ACC112 (cell line): ENCODE measurements at regions not wholly inside any gene's neighbourhood (a gene's known extent, or its start where the extent isn't known, plus 50 kb on each side); places are given as distances from the start of the nearest gene placed in this dataset.

Experiments used
- H2AFZ ChIP-seq: fragments of 200-600 bp; sonication (generic); one replicate; pipeline ENCODE4 v1.6.0; 2017; ENCODE audit warnings: antibody characterized with exemption, low read length; ENCODE audit not compliant: unreplicated experiment
- H3K27ac ChIP-seq: fragments of 200-600 bp; sonication (generic); 2 replicates; pipeline ENCODE4 v1.5.1; 2014; ENCODE audit warnings: low read depth, mild to moderate bottlenecking, antibody characterized with exemption, low read length, moderate library complexity
- H3K27me3 ChIP-seq: fragments of 200-600 bp; sonication (generic); 2 replicates; pipeline ENCODE4 v1.6.1; 2014; ENCODE audit warnings: mild to moderate bottlenecking, antibody characterized with exemption, low read length, moderate library complexity, mixed read lengths; ENCODE audit not compliant: insufficient read depth
- H3K36me3 ChIP-seq: fragments of 200-600 bp; sonication (generic); 2 replicates; pipeline ENCODE4 v1.6.1; 2016; ENCODE audit warnings: mild to moderate bottlenecking, antibody characterized with exemption, low read length, moderate library complexity, mixed read lengths; ENCODE audit not compliant: insufficient read depth
- H3K4me1 ChIP-seq: fragments of 200-600 bp; sonication (generic); one replicate; pipeline ENCODE4 v1.6.1; 2016; ENCODE audit warnings: low read length, mixed read lengths; ENCODE audit not compliant: insufficient read depth, unreplicated experiment, control insufficient read depth
- H3K4me3 ChIP-seq: fragments of 200-600 bp; sonication (generic); 2 replicates; pipeline ENCODE4 v1.5.1; 2014; ENCODE audit warnings: mild to moderate bottlenecking, low read depth, low read length
- H3K79me2 ChIP-seq: fragments of 200-600 bp; sonication (generic); one replicate; pipeline ENCODE4 v1.6.0; 2016; ENCODE audit warnings: low read length; ENCODE audit not compliant: control insufficient read depth, unreplicated experiment, insufficient read depth

DNA sequence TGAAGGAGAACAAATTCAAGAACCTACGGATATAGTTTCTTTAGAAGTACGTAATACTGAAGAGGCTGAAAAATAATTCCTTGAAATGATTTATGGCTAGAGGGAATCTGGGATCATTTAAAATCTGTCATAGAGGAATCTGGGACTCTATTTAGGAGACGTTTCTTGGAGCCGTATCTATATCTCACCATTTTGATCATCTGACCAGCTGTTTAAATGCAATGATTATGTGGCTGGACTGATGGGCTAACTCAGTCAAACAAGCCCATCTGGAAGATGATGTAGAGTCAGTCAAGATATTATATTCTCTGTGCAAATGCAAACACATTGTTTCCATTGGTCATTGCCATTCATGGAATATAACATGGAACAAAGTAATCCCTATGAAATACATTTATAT lies 467.7 kb upstream of the ZFHX3 start:
- Histone ChIP-seq H2AFZ (no peak overlapping the region), H3K36me3 (no peaks in the 10 kb centered on the region), H3K27me3 (no peaks in the 10 kb centered on the region), H3K4me3 (no peak overlapping the region), H3K4me1 (no peaks in the 10 kb centered on the region), H3K27ac (no peak overlapping the region), H3K79me2 (no peaks in the 10 kb centered on the region)

DNA sequence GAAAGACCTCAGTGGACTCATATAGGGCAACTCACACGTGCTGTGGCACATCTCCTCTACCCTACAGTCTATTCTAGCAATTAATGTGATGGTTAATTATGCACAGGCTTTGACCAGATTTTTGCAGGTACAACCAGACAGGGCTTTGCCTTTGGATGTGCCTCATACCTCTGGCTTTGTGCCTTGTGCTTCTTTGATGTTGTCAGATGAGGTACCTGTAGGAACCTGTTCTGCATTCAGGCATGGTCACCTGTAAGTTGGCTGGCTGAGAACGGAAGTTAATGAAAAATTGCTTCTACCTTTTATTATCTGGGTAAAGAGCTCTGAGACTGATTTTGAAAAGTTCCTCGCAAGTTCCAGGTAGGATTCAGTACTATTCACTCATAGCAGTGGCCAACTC lies 462.9 kb upstream of the ZFHX3 start:
- H3K27me3 ChIP-seq: no peaks in the 10 kb centered on the region
- no peak overlapping the region for H3K27ac ChIP-seq
- no peaks in the 10 kb centered on the region for H3K4me1 ChIP-seq
- H3K36me3 ChIP-seq: no peaks in the 10 kb centered on the region
- no peaks in the 10 kb centered on the region for H3K79me2 ChIP-seq
- no peak overlapping the region for H3K4me3 ChIP-seq
- H2AFZ ChIP-seq: no peak overlapping the region

DNA sequence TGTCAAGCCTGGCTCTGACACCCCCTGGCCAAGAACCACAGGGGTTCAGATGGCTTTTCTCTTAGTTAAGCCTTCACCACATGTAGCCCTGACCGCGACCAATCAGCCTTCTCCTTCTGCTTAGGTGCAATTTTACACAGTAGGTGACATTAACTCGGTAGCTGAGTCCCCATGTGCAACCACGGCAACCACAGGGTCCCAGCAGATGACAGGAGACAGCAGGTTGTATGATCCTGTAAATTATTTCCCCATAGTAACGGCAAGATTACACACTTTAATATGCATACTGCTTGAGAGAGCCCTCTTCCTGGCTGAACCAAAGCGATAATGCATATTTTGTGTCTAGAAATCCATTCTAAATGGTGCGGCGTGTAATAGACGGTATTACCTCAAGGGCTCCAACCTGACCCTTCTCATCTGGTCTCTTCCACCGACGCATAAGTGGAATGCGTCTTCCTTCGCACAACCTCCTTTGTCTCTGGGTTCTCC lies 458.7 kb upstream of the ZFHX3 start:
- Histone ChIP-seq H3K4me3 (no peak overlapping the region), H3K27me3 (no peaks in the 10 kb centered on the region), H2AFZ (no peak overlapping the region), H3K79me2 (no peaks in the 10 kb centered on the region), H3K36me3 (no peaks in the 10 kb centered on the region), H3K4me1 (no peaks in the 10 kb centered on the region), H3K27ac (no peak overlapping the region)

DNA sequence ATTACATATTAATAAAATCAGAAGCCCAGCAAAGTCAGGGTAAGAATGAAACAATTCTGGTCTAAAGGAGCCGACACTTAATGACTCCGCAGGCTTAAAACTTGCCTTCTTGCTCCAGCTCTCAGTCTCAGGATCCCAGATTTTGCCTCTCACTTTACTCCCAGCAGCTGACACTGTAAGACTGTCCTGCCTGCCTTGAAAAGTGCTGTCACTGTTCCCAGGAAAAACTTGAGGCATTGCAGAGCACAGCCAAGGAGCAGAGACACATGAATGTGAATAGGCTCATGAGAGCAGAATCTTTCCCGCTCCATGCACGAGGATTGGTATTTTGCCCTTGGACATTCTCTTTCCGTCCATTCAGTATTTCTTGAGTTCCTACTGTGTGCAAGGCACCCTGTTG lies 457.6 kb upstream of the ZFHX3 start:
- H3K36me3 ChIP-seq: no peaks in the 10 kb centered on the region
- H3K27ac ChIP-seq: no peak overlapping the region
- no peaks in the 10 kb centered on the region for H3K27me3 ChIP-seq
- no peaks in the 10 kb centered on the region for H3K4me1 ChIP-seq
- no peaks in the 10 kb centered on the region for H3K79me2 ChIP-seq
- no peak overlapping the region for H3K4me3 ChIP-seq
- H2AFZ ChIP-seq: no peak overlapping the region

DNA sequence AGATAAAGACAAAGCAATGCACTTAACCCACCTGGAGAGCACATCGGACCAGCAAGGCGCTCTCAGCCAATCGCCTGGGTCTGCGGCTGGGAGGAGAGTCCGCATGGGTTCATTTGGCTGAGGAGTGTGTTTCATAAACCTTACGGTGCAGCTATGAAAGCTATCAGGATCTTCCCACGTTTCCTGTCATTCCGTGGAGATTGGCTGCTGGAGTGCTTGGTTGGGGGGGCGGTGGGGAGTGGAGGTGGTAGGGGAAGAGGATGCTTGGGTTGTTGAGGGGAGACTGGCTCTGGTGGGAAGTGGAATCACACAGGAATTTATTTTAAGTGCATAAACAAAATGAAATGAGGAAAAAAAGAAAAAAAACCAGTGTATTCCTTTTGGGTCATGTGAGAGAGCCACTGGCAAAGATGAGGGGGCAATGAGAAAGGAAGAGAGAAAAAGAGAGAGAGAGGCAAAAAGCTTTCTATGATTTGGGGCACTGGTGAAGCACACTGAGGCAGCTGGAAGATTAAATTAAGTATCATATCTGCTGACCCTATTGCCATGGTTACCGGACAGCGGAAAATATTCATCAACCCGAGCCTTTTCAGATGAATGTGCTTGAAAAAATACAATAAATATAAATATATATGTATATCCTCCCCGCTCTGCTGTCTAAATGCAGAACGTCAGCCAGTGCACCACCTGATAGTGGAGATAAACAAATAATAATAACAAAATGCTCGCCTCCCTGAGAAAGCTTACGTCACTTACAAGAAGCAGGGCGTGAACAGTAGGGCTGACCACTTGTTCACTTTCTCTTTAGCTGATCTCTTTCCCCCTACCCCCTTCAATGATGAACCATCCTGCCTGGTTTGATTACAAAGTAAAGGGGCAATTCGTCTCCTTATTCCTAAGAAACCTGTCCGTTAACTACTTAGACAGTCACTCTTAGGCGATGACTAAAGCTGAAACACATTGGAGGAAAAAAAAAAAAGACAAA lies 457.0 kb upstream of the ZFHX3 start:
- no peak overlapping the region for H2AFZ ChIP-seq
- H3K4me1 ChIP-seq: no peaks in the 10 kb centered on the region
- H3K36me3 ChIP-seq: no peaks in the 10 kb centered on the region
- no peak overlapping the region for H3K27ac ChIP-seq
- no peak overlapping the region for H3K4me3 ChIP-seq
- no peaks in the 10 kb centered on the region for H3K79me2 ChIP-seq
- no peaks in the 10 kb centered on the region for H3K27me3 ChIP-seq

DNA sequence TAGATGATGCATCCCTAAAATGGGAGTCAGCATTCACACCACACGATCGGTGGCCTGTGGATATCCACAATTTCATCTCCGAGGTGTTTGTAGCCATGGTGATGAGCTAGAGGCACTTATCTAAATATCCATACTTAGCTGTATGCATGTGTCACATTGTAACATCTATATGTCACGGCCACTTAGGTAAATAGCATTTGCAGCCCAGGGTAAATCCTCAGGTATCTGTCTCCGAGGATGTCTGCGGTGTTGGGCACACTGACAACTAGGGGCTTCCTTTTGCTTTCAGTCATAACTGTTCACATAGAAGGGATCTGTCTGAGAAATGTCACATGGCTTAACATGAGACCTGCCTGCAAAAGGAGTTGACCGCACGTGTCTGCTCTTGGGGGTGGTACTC lies 455.2 kb upstream of the ZFHX3 start:
- Histone ChIP-seq H3K79me2 (no peaks in the 10 kb centered on the region), H2AFZ (no peak overlapping the region), H3K4me1 (no peaks in the 10 kb centered on the region), H3K36me3 (no peaks in the 10 kb centered on the region), H3K4me3 (no peak overlapping the region), H3K27ac (no peak overlapping the region), H3K27me3 (no peaks in the 10 kb centered on the region)

DNA sequence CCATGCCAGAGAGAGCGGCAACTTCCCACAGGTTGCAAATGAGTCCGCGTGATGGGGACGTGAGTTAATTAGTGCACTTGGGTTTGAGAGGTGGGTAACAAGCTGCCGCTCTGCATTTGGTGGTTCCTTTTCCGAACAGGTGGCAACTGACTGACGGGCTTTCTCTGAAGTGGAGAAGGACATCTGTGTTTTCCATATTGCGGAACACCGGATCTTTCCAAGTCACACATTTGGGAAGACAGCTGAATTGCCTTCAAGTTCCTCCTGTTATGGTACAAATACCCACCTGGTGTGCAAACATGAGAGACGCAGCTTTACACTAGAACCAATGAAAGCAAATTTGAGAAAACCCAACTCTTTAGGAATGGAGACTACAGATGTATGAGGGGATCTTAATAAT lies 451.3 kb upstream of the ZFHX3 start:
- Histone ChIP-seq H3K36me3 (no peaks in the 10 kb centered on the region), H3K4me3 (no peak overlapping the region), H3K79me2 (no peaks in the 10 kb centered on the region), H3K27ac (no peak overlapping the region), H3K4me1 (no peaks in the 10 kb centered on the region), H3K27me3 (no peaks in the 10 kb centered on the region), H2AFZ (no peak overlapping the region)

DNA sequence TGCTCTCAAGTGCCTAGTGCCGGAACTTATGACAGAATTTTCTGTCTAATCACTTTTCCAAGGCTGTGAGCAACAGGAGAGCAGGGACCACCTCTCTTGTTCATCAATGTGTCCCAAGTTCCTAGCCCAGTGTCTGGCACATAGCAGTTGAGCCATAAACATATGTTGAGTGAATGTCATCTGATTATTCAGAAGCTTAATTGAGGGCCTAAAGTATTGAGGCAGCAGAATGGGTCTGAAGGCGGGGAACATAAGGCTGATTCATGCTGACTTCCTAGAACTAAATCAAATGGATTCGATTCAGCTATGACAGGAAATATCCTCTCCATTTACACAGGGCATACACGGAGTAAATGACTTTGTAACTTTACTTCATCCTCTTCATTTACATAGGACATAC lies 438.0 kb upstream of the ZFHX3 start:
- no peak overlapping the region for H3K4me3 ChIP-seq
- no peak overlapping the region for H2AFZ ChIP-seq
- H3K4me1 ChIP-seq: no peaks in the 10 kb centered on the region
- H3K27me3 ChIP-seq: no peaks in the 10 kb centered on the region
- no peaks in the 10 kb centered on the region for H3K36me3 ChIP-seq
- no peaks in the 10 kb centered on the region for H3K79me2 ChIP-seq
- H3K27ac ChIP-seq: no peak overlapping the region

DNA sequence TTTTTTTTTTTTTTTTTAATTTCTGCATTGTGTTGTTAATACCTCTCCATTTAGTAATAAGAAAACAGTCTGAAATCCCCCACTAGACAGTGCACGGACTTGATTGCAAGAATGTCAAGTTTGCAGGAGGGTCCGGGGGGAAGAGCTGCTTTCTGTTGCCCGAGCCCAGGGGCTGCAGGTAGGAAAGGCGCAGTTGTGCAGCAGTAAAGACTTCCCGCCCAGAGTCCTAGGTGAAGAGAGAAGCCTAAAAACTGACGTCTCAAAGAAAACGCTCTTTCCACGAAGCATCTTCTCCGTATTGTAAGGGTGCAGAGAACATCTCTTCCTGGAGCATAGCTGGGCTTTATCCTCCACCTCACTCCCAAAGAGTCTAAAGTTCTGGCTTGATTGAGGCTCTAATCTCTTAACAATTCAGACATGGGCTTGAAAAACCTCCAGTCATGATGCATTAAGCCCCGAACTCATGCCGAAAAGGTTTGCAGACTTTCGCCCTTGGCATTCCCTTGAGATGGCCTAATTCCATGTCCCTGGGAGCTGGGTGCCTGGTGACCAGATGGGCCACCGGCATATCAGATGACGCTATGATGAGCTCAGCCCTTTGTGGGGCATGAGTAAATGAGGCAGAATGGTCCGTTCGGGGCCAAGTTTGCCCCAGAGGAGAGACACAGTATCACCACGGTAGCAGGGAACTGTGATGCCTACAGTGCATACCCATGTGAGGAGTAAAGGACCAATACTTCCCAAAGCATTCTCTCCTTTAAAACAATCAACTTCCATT lies 436.2 kb upstream of the ZFHX3 start:
- Histone ChIP-seq H3K27ac (no peak overlapping the region), H3K79me2 (no peaks in the 10 kb centered on the region), H3K36me3 (no peaks in the 10 kb centered on the region), H2AFZ (no peak overlapping the region), H3K27me3 (no peaks in the 10 kb centered on the region), H3K4me3 (no peak overlapping the region), H3K4me1 (no peaks in the 10 kb centered on the region)

DNA sequence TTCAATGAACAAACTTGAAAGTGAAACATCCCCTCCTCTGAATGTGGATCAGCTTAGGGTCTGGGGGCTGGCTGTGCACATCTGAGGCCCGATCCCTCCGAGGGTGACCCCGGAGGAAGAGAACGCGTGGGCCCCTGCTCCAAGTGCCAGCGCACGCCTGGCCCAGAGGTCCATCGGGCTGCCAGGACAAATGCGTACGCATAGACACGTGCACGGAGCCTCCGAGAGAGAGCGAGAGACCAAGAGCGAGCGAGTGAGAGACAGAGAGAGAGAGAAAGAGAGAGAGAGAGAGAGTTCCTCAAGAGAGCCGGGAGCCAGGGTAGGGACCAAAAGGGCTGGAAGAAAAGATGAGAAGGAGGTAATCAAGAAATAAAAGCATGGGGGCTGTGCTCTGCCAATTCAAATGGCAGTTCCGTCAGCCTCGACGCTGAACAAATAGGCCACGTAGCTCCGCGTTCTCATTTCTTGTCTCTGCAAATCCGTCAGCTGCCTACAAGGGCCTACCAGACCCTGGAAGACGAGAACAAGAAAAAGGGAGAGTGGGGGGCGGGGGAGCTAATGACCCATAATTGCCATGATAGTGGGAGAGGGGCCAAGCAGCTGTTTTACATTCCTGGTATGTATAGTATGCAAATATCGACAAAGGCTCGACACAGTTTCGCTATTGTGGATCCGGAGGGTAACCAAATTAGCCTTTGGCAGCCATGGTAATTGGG lies 435.3 kb upstream of the ZFHX3 start:
- Histone ChIP-seq H3K36me3 (no peaks in the 10 kb centered on the region), H2AFZ (no peak overlapping the region), H3K79me2 (no peaks in the 10 kb centered on the region), H3K27ac (no peak overlapping the region), H3K4me3 (no peak overlapping the region), H3K27me3 (no peaks in the 10 kb centered on the region), H3K4me1 (no peaks in the 10 kb centered on the region)
